ENCODE measurements at regions not wholly inside any gene's neighbourhood (a gene's known extent, or its start where the extent isn't known, plus 50 kb on each side); places are given as distances from the start of the nearest gene placed in this dataset.

- TF ChIP-seq CTCF (IDR thresholded peaks at IDR 0.05; ENCODE audit: low read depth, low read length, missing control alignments) = no peak
- no peak overlapping the region for H3K4me3 ChIP-seq (ENCODE audit: low read depth, low read length)
- no peak for DNase-seq (ENCODE audit: low read depth)
Measured at GRCh38 chr1:208895181-208895580, 651.0 kb upstream of the PLXNA2 start.

- H3K4me3 ChIP-seq (ENCODE audit: low read depth, low read length) = no peak overlapping the region
- no peak for DNase-seq (ENCODE audit: low read depth)
- no peak for TF ChIP-seq CTCF (IDR thresholded peaks at IDR 0.05; ENCODE audit: low read depth, low read length, missing control alignments)
Measured at GRCh38 chr1:208895820-208896219, 651.6 kb upstream of the PLXNA2 start.

GRCh38 chr1:208896768-208897167 lies 652.6 kb upstream of the PLXNA2 start:
- DNase-seq (ENCODE audit: low read depth) = no peak
- no peak overlapping the region for H3K4me3 ChIP-seq (ENCODE audit: low read depth, low read length)
- TF ChIP-seq CTCF (IDR thresholded peaks at IDR 0.05; ENCODE audit: low read depth, low read length, missing control alignments) = no peak

- TF ChIP-seq CTCF (IDR thresholded peaks at IDR 0.05; ENCODE audit: low read depth, low read length, missing control alignments) = no peak
- DNase-seq (ENCODE audit: low read depth) = no peak
Measured at GRCh38 chr1:208899438-208899837, 655.3 kb upstream of the PLXNA2 start.

GRCh38 chr1:208903251-208903905 lies 659.2 kb upstream of the PLXNA2 start:
- no peak overlapping the region for H3K4me3 ChIP-seq (ENCODE audit: low read depth, low read length)
- DNase-seq (ENCODE audit: low read depth) = no peak
- TF ChIP-seq CTCF (IDR thresholded peaks at IDR 0.05; ENCODE audit: low read depth, low read length, missing control alignments) = no peak

More at GRCh38 chr1:208899438-208899837, 655.3 kb upstream of the PLXNA2 start:
- no peak overlapping the region for H3K4me3 ChIP-seq (ENCODE audit: low read depth, low read length)

GRCh38 chr1:208907790-208908189 lies 663.6 kb upstream of the PLXNA2 start:
- no peak for DNase-seq (ENCODE audit: low read depth)
- no peak for TF ChIP-seq CTCF (IDR thresholded peaks at IDR 0.05; ENCODE audit: low read depth, low read length, missing control alignments)
- H3K4me3 ChIP-seq (ENCODE audit: low read depth, low read length) = no peak overlapping the region
